ENCODE measurements at regions not wholly inside any gene's neighbourhood (a gene's known extent, or its start where the extent isn't known, plus 50 kb on each side); places are given as distances from the start of the nearest gene placed in this dataset.

DNA sequence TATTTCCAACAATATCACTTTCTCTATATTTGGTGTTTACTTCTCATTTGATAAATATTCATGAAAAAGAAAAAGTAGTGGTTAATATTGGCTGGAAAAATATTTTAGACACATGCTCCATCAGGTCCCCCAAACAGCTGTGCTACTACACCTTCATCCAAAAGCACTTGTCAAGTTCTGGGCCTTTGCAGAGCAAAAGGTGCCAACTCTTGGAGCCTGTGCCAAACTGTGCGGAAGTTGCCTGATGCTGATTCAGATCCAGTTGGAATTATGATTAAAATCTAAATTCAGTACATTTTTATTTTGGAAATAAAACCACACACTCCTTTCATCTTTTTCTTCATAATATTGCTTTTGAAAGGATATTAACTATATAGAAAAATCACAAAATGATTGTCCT is 1497.4 kb upstream of the CADM2 start:
- Histone ChIP-seq H3K9me3 (no peaks in the 10 kb centered on the region), H3K27ac (no peak overlapping the region), H3K27me3 (no peaks in the 10 kb centered on the region), H3K4me1 (no peaks in the 10 kb centered on the region), H3K36me3 (no peaks in the 10 kb centered on the region), H3K4me3 (no peak overlapping the region)
- no peak for DNase-seq (ENCODE audit: low spot score in 2 of 2)
- TF ChIP-seq POLR2A (IDR thresholded peaks at IDR 0.05), result no peak
- TF ChIP-seq, protein P1, sequence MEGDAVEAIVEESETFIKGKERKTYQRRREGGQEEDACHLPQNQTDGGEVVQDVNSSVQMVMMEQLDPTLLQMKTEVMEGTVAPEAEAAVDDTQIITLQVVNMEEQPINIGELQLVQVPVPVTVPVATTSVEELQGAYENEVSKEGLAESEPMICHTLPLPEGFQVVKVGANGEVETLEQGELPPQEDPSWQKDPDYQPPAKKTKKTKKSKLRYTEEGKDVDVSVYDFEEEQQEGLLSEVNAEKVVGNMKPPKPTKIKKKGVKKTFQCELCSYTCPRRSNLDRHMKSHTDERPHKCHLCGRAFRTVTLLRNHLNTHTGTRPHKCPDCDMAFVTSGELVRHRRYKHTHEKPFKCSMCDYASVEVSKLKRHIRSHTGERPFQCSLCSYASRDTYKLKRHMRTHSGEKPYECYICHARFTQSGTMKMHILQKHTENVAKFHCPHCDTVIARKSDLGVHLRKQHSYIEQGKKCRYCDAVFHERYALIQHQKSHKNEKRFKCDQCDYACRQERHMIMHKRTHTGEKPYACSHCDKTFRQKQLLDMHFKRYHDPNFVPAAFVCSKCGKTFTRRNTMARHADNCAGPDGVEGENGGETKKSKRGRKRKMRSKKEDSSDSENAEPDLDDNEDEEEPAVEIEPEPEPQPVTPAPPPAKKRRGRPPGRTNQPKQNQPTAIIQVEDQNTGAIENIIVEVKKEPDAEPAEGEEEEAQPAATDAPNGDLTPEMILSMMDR (IDR thresholded peaks at IDR 0.05), result no peak
- TF ChIP-seq POLR2AphosphoS5 (IDR thresholded peaks at IDR 0.05), result no peak
- intact Hi-C loops (cut with DNase I; ENCODE audit: low total_unique reads), result no loop called here

DNA sequence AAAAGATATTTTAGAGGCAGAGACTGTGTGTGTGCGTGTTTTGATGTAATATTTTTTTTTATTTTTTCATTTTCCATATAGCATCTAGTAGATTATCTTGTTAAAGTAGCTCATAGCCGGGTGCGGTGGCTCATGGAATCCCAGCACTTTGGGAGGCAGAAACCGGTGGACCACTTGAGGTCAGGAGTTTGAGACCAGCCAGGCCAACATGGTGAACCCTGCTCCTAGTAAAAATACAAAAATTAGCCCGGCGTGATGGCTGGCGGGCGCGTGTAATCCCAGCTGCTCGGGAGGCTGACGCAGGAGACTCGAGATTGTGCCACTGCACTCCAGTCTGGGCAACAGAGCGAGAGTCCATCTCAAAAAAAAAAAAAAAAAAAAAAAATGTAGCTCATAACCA is 1481.2 kb upstream of the CADM2 start:
- Histone ChIP-seq H3K4me3 (no peak overlapping the region), H3K9me3 (no peaks in the 10 kb centered on the region), H3K27me3 (no peaks in the 10 kb centered on the region), H3K27ac (no peak overlapping the region), H3K4me1 (no peaks in the 10 kb centered on the region), H3K36me3 (no peaks in the 10 kb centered on the region)
- intact Hi-C loops (cut with DNase I; ENCODE audit: low total_unique reads), result no loop called here
- DNase-seq (ENCODE audit: low spot score in 2 of 2), result no peak
- no peak for TF ChIP-seq POLR2A (IDR thresholded peaks at IDR 0.05)
- TF ChIP-seq, protein P1 (IDR thresholded peaks at IDR 0.05), result no peak
- no peak for TF ChIP-seq POLR2AphosphoS5 (IDR thresholded peaks at IDR 0.05)

DNA sequence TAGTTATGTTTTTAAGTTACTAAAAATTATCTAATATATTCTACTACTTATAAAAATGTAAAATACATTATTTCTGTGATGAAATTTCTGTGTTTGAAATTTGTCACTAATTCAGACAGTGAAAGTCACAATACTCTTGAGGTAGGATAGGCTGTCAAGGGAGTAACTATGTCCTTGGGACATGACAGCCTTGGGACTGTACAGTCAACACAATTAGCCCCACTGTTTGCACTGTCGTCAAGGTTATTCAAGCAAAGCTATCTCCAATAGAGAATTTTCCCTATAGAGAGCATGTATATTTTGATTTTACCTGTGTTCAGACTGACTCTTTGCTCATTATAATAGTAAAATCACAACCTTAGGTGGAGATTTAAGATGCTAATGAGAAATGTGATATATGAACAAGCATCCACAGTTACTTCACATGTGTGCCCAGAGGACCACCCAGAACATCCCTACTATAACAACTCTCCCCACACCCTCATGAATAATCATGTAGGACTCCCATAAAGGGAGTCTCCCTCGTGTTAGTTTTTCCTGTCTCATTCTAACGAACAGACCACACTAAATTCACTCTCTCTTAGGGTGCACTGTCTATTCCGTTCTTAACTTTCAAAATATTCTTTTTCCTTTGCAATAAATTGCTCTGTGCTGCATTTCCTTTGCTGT is 1476.3 kb upstream of the CADM2 start:
- TF ChIP-seq POLR2A (IDR thresholded peaks at IDR 0.05) (no peak), POLR2AphosphoS5 (IDR thresholded peaks at IDR 0.05) (no peak)
- TF ChIP-seq, protein P1 (IDR thresholded peaks at IDR 0.05), result no peak
- Histone ChIP-seq H3K4me1 (no peaks in the 10 kb centered on the region), H3K27ac (no peak overlapping the region)

DNA sequence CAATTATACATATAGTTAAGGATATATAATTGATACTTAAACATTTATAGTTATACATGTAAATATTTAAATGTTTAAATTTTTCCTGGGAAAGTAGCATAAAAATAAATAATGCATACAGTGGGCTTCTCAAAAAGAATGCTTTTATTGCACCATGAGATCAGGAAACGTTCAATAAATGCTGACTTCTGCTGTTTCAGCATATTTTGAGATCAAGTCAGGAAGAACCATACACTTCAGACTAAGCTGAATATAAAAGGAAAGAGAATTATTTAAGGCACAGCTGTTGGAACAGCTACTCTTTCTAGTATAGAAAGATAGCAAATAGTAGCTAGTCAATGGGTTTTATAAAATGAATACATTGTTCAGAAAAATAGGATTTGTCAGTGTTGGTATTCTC is 1462.3 kb upstream of the CADM2 start:
- Histone ChIP-seq H3K4me3 (no peak overlapping the region), H3K9me3 (no peaks in the 10 kb centered on the region), H3K27me3 (no peaks in the 10 kb centered on the region), H3K4me1 (no peaks in the 10 kb centered on the region), H3K36me3 (no peaks in the 10 kb centered on the region), H3K27ac (no peak overlapping the region)
- TF ChIP-seq, protein P1 (IDR thresholded peaks at IDR 0.05), result no peak
- TF ChIP-seq POLR2A (IDR thresholded peaks at IDR 0.05) (no peak), POLR2AphosphoS5 (IDR thresholded peaks at IDR 0.05) (no peak)
- DNase-seq (ENCODE audit: low spot score in 2 of 2), result no peak
- intact Hi-C loops (cut with DNase I; ENCODE audit: low total_unique reads), result no loop called here

More for the DNA sequence above, 1476.3 kb upstream of the CADM2 start:
- Histone ChIP-seq H3K27me3 (no peaks in the 10 kb centered on the region), H3K4me3 (no peak overlapping the region), H3K9me3 (no peaks in the 10 kb centered on the region), H3K36me3 (no peaks in the 10 kb centered on the region)
- intact Hi-C loops (cut with DNase I; ENCODE audit: low total_unique reads), result no loop called here
- DNase-seq (ENCODE audit: low spot score in 2 of 2), result no peak

DNA sequence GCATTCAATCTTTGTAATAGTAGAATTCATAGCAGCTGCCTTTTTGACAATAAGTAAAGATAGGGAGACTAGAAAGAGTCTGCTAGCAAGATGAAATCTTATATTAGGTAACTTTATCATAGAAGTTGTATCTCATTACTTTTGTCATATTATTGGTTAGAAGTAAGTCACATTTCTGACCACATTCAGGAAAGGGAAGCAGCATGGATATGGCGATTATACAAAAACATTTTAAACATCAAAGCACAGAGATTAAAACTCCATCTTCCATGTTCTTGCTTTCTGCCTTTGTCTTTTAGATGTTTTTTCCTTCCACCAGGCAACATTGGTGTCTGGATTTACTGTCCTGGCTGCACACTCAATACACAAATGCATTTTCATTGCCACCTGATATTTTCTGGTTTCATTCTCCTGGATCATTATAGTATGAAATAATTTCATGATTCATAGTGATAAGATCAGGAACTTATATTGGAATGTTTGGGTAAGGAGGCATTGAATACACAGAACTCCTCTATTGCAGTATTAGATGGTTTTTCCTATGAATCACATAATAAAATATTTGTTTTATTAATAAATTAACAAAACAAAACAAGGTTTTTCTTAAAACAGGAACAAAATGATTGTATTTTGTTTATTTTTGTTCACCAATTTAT is 1460.3 kb upstream of the CADM2 start:
- intact Hi-C loops (cut with DNase I; ENCODE audit: low total_unique reads), result no loop called here
- DNase-seq (ENCODE audit: low spot score in 2 of 2), result no peak
- no peaks in the 10 kb centered on the region for H3K27me3 ChIP-seq
- H3K4me1 ChIP-seq, result no peaks in the 10 kb centered on the region
- H3K36me3 ChIP-seq, result no peaks in the 10 kb centered on the region
- no peak overlapping the region for H3K4me3 ChIP-seq
- H3K9me3 ChIP-seq, result no peaks in the 10 kb centered on the region
- H3K27ac ChIP-seq, result no peak overlapping the region
- no peak for TF ChIP-seq POLR2A (IDR thresholded peaks at IDR 0.05)
- TF ChIP-seq, protein P1 (IDR thresholded peaks at IDR 0.05), result no peak
- no peak for TF ChIP-seq POLR2AphosphoS5 (IDR thresholded peaks at IDR 0.05)

All from breast epithelium (tissue), 4 donors.